ENCODE measurements at regions not wholly inside any gene's neighbourhood (a gene's known extent, or its start where the extent isn't known, plus 50 kb on each side); places are given as distances from the start of the nearest gene placed in this dataset.

- H3F3A ChIP-seq (ENCODE audit: insufficient read depth, low read length, poor library complexity, severe bottlenecking) = no peaks in the 10 kb centered on the region
- no peaks in the 10 kb centered on the region for H3K36me3 ChIP-seq (ENCODE audit: insufficient read depth, low read length)
- H3K9ac ChIP-seq (ENCODE audit: low read length) = no peak overlapping the region
- no peak overlapping the region for H3K4me3 ChIP-seq (ENCODE audit: low read length)
- no peaks in the 10 kb centered on the region for H3K79me2 ChIP-seq (replicated peaks; ENCODE audit: insufficient read depth, low read length)
- TF ChIP-seq SMC3 (conservative IDR thresholded peaks at IDR 0.05; ENCODE audit: poor library complexity) (no peak), POLR2AphosphoS5 (IDR thresholded peaks at IDR 0.05) (no peak), EZH2 (IDR thresholded peaks at IDR 0.05; ENCODE audit: borderline replicate concordance, insufficient read depth, low read length, poor library complexity, severe bottlenecking) (no peak), RAD21 (conservative IDR thresholded peaks at IDR 0.05) (no peak), MXI1 (conservative IDR thresholded peaks at IDR 0.05; ENCODE audit: poor library complexity, severe bottlenecking) (no peak), EP300 (conservative IDR thresholded peaks at IDR 0.05; ENCODE audit: poor library complexity, severe bottlenecking) (no peak), TAF1 (IDR thresholded peaks at IDR 0.05; ENCODE audit: low read depth) (no peak), CTCF (IDR thresholded peaks at IDR 0.05; ENCODE audit: poor library complexity, severe bottlenecking) (no peak)
- no peak overlapping the region for H3K27ac ChIP-seq (ENCODE audit: low read length)
- no peaks in the 10 kb centered on the region for H4K20me1 ChIP-seq (ENCODE audit: insufficient read depth)
- no peaks in the 10 kb centered on the region for H3K9me3 ChIP-seq (ENCODE audit: low read length)
- no peaks in the 10 kb centered on the region for H3K27me3 ChIP-seq (ENCODE audit: insufficient read depth, low read depth, low read length)
- H2AFZ ChIP-seq (ENCODE audit: low read depth, low read length) = no peak overlapping the region
- H3K4me2 ChIP-seq (ENCODE audit: low read length) = no peak overlapping the region
- H3K9me2 ChIP-seq (ENCODE audit: insufficient read depth, low read length) = no peaks in the 10 kb centered on the region
Measured at GRCh38 chr12:131530041-131530332, 180.9 kb upstream of the SFSWAP start.

- Histone ChIP-seq H4K20me1 (ENCODE audit: insufficient read depth) (no peaks in the 10 kb centered on the region), H3K27ac (ENCODE audit: low read length) (no peak overlapping the region), H3K79me2 (replicated peaks; ENCODE audit: insufficient read depth, low read length) (no peaks in the 10 kb centered on the region), H3K36me3 (ENCODE audit: insufficient read depth, low read length) (no peaks in the 10 kb centered on the region), H3K4me2 (ENCODE audit: low read length) (no peak overlapping the region), H3K4me3 (ENCODE audit: low read length) (no peak overlapping the region), H3K9me3 (ENCODE audit: low read length) (no peaks in the 10 kb centered on the region), H3K9me2 (ENCODE audit: insufficient read depth, low read length) (no peaks in the 10 kb centered on the region), H3K27me3 (ENCODE audit: insufficient read depth, low read depth, low read length) (no peaks in the 10 kb centered on the region), H3K9ac (ENCODE audit: low read length) (no peak overlapping the region), H3F3A (ENCODE audit: insufficient read depth, low read length, poor library complexity, severe bottlenecking) (no peaks in the 10 kb centered on the region), H2AFZ (ENCODE audit: low read depth, low read length) (no peak overlapping the region)
- TF ChIP-seq SMC3 (conservative IDR thresholded peaks at IDR 0.05; ENCODE audit: poor library complexity) (no peak), EZH2 (IDR thresholded peaks at IDR 0.05; ENCODE audit: borderline replicate concordance, insufficient read depth, low read length, poor library complexity, severe bottlenecking) (no peak), TAF1 (IDR thresholded peaks at IDR 0.05; ENCODE audit: low read depth) (no peak), CTCF (IDR thresholded peaks at IDR 0.05; ENCODE audit: poor library complexity, severe bottlenecking) (no peak), RAD21 (conservative IDR thresholded peaks at IDR 0.05) (no peak), MXI1 (conservative IDR thresholded peaks at IDR 0.05; ENCODE audit: poor library complexity, severe bottlenecking) (no peak), REST (IDR thresholded peaks at IDR 0.05; ENCODE audit: borderline replicate concordance) (no peak), EP300 (conservative IDR thresholded peaks at IDR 0.05; ENCODE audit: poor library complexity, severe bottlenecking) (no peak), POLR2AphosphoS5 (IDR thresholded peaks at IDR 0.05) (no peak)
Measured at GRCh38 chr12:131530422-131530821, 180.5 kb upstream of the SFSWAP start.

Data from neural cell (in vitro differentiated cells).